Esophagus squamous epithelium (tissue), 4 donors: ENCODE measurements at regions not wholly inside any gene's neighbourhood (a gene's known extent, or its start where the extent isn't known, plus 50 kb on each side); places are given as distances from the start of the nearest gene placed in this dataset.
"Not testable (repeated sequence)": the region's sequence is repeated elsewhere in the genome, so short reads cannot be mapped to it uniquely, and the experiment has no call there.

ENCODE experiments used
- POLR2A ChIP-seq, 4 donors: fragments of 450-650 bp; IDR thresholded peaks; one replicate each; pipeline ENCODE4 v1.6.1; 2017; ENCODE audit warnings: antibody characterized with exemption in 4 of 4, mild to moderate bottlenecking in 4 of 4, moderate library complexity in 3 of 4
- TF ChIP-seq, protein P1 (sequence below), 6 experiments: fragments of 450-650 bp in 4 of 6; fragments of 200-600 bp in 2 of 6; sonication (generic) in 2 of 6; IDR thresholded peaks; one replicate each; pipeline ENCODE4 v1.5.1; 2016 to 2019; ENCODE audit warnings: antibody characterized with exemption in 6 of 6, mild to moderate bottlenecking in 4 of 6, moderate library complexity in 4 of 6

DNA sequence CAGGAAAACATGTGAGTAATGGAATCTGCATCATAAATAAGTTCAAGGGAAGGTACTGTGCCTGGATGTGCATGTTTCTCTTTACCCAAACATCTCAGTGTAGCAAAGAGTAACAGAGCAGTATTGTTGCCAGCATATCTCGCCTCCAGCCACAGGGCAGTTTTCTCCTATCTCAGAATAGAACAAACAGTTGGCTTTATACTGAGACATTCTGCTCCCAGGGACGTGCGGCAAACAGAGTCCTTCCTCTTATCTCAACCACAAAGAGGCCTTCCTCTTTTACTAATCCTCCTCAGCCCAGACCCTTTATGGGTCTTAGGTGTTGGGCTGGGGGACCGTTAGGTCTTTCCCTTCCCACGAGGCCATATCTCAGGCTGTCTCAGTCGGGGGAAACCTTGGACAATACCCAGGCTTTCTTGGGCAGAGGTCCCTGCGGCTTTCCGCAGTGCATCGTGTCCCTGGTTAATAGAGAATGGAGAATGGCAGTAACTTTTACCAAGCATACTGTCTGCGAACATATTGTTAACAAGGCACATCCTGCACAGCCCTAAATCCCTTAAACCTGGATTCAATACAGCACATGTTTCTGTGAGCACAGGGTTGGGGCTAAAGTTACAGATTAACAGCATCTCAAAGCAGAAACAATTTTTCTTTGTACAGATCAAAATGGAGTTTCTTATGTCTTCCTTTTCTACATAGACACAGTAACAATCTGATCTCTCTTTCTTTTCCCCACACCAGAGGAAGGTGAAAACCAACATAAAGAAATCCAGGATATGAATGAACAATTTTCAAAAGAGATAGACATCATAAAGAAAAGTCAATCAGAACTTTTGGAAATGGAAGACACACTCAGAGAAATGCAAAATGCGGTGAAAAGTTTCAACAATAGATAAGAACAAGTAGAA, 181.9 kb upstream of the KYNU start:
- TF ChIP-seq, protein P1, sequence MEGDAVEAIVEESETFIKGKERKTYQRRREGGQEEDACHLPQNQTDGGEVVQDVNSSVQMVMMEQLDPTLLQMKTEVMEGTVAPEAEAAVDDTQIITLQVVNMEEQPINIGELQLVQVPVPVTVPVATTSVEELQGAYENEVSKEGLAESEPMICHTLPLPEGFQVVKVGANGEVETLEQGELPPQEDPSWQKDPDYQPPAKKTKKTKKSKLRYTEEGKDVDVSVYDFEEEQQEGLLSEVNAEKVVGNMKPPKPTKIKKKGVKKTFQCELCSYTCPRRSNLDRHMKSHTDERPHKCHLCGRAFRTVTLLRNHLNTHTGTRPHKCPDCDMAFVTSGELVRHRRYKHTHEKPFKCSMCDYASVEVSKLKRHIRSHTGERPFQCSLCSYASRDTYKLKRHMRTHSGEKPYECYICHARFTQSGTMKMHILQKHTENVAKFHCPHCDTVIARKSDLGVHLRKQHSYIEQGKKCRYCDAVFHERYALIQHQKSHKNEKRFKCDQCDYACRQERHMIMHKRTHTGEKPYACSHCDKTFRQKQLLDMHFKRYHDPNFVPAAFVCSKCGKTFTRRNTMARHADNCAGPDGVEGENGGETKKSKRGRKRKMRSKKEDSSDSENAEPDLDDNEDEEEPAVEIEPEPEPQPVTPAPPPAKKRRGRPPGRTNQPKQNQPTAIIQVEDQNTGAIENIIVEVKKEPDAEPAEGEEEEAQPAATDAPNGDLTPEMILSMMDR (IDR thresholded peaks at IDR 0.05) = not testable (repeated sequence)
- not testable (repeated sequence) for TF ChIP-seq POLR2A (IDR thresholded peaks at IDR 0.05)
